ENCODE measurements at regions not wholly inside any gene's neighbourhood (a gene's known extent, or its start where the extent isn't known, plus 50 kb on each side); places are given as distances from the start of the nearest gene placed in this dataset.

DNA sequence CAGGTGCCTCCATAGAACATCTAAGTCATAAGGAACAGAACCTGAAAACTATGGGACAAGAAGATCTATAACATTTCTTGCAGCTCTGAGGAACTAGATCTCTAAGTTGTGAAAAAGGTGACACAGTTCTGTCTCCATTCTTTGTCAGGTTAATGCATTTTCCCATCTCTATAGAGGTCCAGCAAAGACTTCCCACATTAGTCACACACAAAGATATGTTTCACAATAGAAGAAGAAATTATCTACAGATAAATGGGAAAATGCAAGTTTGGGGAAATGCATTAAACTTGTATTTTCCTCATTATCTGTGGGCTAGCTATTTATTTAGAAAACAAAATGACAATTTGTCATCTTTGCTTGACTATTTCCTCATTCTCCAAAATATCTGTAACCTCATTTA is 458.6 kb upstream of the PAPPA start:
- Histone ChIP-seq H3K79me2 (ENCODE audit: low read length) (no peaks in the 10 kb centered on the region), H3K27me3 (ENCODE audit: low read length) (no peaks in the 10 kb centered on the region), H3K4me1 (ENCODE audit: low read length) (no peaks in the 10 kb centered on the region), H3K27ac (ENCODE audit: low read length) (no peak overlapping the region), H3K4me2 (ENCODE audit: low read depth, low read length, poor library complexity, severe bottlenecking) (no peak overlapping the region), H2AFZ (ENCODE audit: low read length) (no peak overlapping the region), H3K9me2 (replicated peaks; ENCODE audit: insufficient read depth, low read length) (no peaks in the 10 kb centered on the region), H3K9ac (ENCODE audit: low read length) (no peak overlapping the region), H4K20me1 (ENCODE audit: insufficient read depth, low read depth, low read length) (no peaks in the 10 kb centered on the region), H3K9me3 (ENCODE audit: low read length) (no peaks in the 10 kb centered on the region), H3K36me3 (ENCODE audit: insufficient read depth, low read length) (no peaks in the 10 kb centered on the region), H3K4me3 (ENCODE audit: low read length) (no peak overlapping the region)
- no peak for DNase-seq

DNA sequence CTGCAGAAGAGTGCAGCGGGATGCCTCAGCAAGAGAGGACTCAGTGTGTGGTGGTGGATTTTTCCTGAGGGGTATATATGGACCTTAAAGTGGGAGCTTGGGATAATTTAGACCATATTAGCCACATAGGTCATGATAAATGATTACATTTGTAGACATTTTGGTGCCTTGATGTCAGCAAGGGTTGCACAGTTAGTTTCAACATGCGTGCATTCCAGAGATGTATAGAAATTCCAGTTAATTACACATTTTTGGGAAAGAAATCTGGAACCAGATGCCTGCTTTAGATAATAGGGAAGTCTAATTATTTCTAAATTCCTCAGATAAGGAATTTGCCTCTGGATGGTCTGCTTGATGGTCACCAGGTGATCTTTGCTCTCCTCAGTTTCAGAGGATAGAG is 440.6 kb upstream of the PAPPA start:
- Histone ChIP-seq H3K27ac (ENCODE audit: low read length) (no peak overlapping the region), H3K9ac (ENCODE audit: low read length) (no peak overlapping the region), H3K4me1 (ENCODE audit: low read length) (no peaks in the 10 kb centered on the region), H4K20me1 (ENCODE audit: insufficient read depth, low read depth, low read length) (no peaks in the 10 kb centered on the region), H2AFZ (ENCODE audit: low read length) (no peak overlapping the region), H3K79me2 (ENCODE audit: low read length) (no peaks in the 10 kb centered on the region), H3K4me3 (ENCODE audit: low read length) (no peak overlapping the region), H3K36me3 (ENCODE audit: insufficient read depth, low read length) (no peaks in the 10 kb centered on the region), H3K9me3 (ENCODE audit: low read length) (no peaks in the 10 kb centered on the region), H3K27me3 (ENCODE audit: low read length) (no peaks in the 10 kb centered on the region), H3K9me2 (replicated peaks; ENCODE audit: insufficient read depth, low read length) (no peaks in the 10 kb centered on the region), H3K4me2 (ENCODE audit: low read depth, low read length, poor library complexity, severe bottlenecking) (no peak overlapping the region)
- DNase-seq = no peak

DNA sequence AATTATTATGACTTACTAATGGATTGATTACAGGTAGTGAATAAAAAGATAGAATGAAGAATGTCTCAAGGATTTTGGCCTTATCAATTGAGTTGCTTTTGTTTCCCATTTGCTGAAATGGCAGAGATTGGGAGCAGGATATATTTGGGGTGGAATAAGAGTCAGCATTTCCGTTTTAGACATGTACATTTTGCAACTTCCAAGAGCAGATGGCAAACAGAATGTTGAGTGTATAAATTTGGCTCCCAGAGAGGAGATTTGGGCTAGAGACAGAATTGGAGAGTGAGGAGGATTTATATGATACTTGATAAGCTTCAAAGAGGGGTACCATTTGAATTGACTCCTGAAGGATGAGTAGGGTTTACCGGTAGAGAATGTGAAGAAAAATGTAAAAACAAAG is 437.9 kb upstream of the PAPPA start:
- DNase-seq = no peak
- H4K20me1 ChIP-seq (ENCODE audit: insufficient read depth, low read depth, low read length) = no peaks in the 10 kb centered on the region
- no peak overlapping the region for H3K9ac ChIP-seq (ENCODE audit: low read length)
- H2AFZ ChIP-seq (ENCODE audit: low read length) = no peak overlapping the region
- no peaks in the 10 kb centered on the region for H3K27me3 ChIP-seq (ENCODE audit: low read length)
- no peaks in the 10 kb centered on the region for H3K9me2 ChIP-seq (replicated peaks; ENCODE audit: insufficient read depth, low read length)
- H3K27ac ChIP-seq (ENCODE audit: low read length) = no peak overlapping the region
- H3K36me3 ChIP-seq (ENCODE audit: insufficient read depth, low read length) = no peaks in the 10 kb centered on the region
- H3K4me1 ChIP-seq (ENCODE audit: low read length) = no peaks in the 10 kb centered on the region
- H3K79me2 ChIP-seq (ENCODE audit: low read length) = no peaks in the 10 kb centered on the region
- H3K9me3 ChIP-seq (ENCODE audit: low read length) = no peaks in the 10 kb centered on the region
- no peak overlapping the region for H3K4me3 ChIP-seq (ENCODE audit: low read length)
- H3K4me2 ChIP-seq (ENCODE audit: low read depth, low read length, poor library complexity, severe bottlenecking) = no peak overlapping the region

DNA sequence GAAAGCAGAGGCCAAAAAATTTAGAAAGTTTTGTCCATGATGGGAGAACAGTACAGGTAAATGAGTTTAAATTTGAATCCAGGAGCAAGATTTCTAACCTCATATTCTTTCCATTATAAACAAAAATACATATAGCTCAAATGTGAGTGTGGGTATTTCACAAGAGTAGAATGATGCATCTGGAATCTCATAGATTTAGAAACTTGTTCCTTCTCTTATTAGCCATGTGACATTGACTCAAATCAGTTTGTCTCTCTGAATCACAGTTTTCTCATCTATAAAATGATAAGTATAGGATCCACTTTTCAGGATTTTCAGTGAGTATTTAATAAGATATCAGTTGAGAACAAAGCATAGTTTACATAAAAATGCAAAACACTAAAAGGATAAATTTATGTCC is 436.3 kb upstream of the PAPPA start:
- H3K9me2 ChIP-seq (replicated peaks; ENCODE audit: insufficient read depth, low read length) = no peaks in the 10 kb centered on the region

DNA sequence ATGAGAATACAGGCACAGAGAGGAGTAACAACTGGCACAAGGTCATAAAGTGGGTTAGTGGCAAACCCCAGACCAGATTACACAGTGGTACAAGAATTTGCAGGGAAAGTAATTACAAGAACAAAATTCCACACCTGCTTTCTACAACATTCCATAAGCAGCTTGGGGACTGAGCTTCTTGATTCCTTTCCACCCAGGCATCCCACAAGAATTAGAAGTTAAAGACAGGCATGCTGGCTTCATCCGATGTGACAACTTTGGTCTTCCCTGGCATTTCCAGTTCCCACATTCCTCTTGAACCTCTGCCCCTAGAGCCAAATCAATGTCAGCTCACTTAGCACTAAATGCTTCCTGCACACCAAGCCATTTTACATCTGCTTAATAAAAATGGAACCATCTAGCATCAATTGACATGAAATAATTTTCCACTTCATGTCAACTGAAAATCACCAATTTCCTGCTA is 435.8 kb upstream of the PAPPA start:
- H3K4me1 ChIP-seq (ENCODE audit: low read length) = no peaks in the 10 kb centered on the region
- no peak overlapping the region for H3K4me2 ChIP-seq (ENCODE audit: low read depth, low read length, poor library complexity, severe bottlenecking)
- no peak overlapping the region for H3K27ac ChIP-seq (ENCODE audit: low read length)
- no peaks in the 10 kb centered on the region for H3K9me2 ChIP-seq (replicated peaks; ENCODE audit: insufficient read depth, low read length)
- no peaks in the 10 kb centered on the region for H3K79me2 ChIP-seq (ENCODE audit: low read length)
- no peaks in the 10 kb centered on the region for H3K36me3 ChIP-seq (ENCODE audit: insufficient read depth, low read length)
- DNase-seq = no peak
- H4K20me1 ChIP-seq (ENCODE audit: insufficient read depth, low read depth, low read length) = no peaks in the 10 kb centered on the region
- H3K9me3 ChIP-seq (ENCODE audit: low read length) = no peaks in the 10 kb centered on the region
- H3K4me3 ChIP-seq (ENCODE audit: low read length) = no peak overlapping the region
- H3K27me3 ChIP-seq (ENCODE audit: low read length) = no peaks in the 10 kb centered on the region
- H3K9ac ChIP-seq (ENCODE audit: low read length) = no peak overlapping the region
- no peak overlapping the region for H2AFZ ChIP-seq (ENCODE audit: low read length)

More for the DNA sequence above, 436.3 kb upstream of the PAPPA start:
- no peaks in the 10 kb centered on the region for H4K20me1 ChIP-seq (ENCODE audit: insufficient read depth, low read depth, low read length)
- no peaks in the 10 kb centered on the region for H3K9me3 ChIP-seq (ENCODE audit: low read length)
- H3K4me2 ChIP-seq (ENCODE audit: low read depth, low read length, poor library complexity, severe bottlenecking) = no peak overlapping the region
- no peak for DNase-seq
- no peak overlapping the region for H3K27ac ChIP-seq (ENCODE audit: low read length)
- no peaks in the 10 kb centered on the region for H3K36me3 ChIP-seq (ENCODE audit: insufficient read depth, low read length)
- no peak overlapping the region for H3K4me3 ChIP-seq (ENCODE audit: low read length)
- H3K79me2 ChIP-seq (ENCODE audit: low read length) = no peaks in the 10 kb centered on the region
- no peak overlapping the region for H2AFZ ChIP-seq (ENCODE audit: low read length)
- no peaks in the 10 kb centered on the region for H3K27me3 ChIP-seq (ENCODE audit: low read length)
- H3K9ac ChIP-seq (ENCODE audit: low read length) = no peak overlapping the region
- no peaks in the 10 kb centered on the region for H3K4me1 ChIP-seq (ENCODE audit: low read length)

DNA sequence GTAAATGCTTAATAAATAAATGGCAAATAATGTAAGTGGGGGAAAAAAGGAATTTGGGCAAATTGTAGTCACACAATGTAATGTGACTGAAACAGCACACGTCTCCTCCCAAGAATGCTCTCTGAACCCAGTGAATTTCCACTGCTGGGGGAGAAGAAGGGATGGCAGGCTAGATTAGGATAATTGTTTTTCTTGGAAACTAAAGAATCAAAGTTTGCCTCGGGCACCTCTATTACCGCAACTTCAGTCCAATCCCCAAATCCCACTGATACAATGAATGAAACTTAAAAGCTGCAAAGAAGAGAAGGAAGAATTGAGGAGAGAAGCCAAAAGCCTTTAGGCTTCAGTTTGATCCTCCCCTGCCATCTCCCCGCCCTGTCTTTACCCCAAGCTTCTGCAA is 423.2 kb upstream of the PAPPA start:
- H3K4me1 ChIP-seq (ENCODE audit: low read length) = no peaks in the 10 kb centered on the region
- no peaks in the 10 kb centered on the region for H3K36me3 ChIP-seq (ENCODE audit: insufficient read depth, low read length)
- DNase-seq = no peak
- no peaks in the 10 kb centered on the region for H3K9me3 ChIP-seq (ENCODE audit: low read length)
- no peaks in the 10 kb centered on the region for H3K9me2 ChIP-seq (replicated peaks; ENCODE audit: insufficient read depth, low read length)
- no peak overlapping the region for H3K4me3 ChIP-seq (ENCODE audit: low read length)
- no peak overlapping the region for H3K9ac ChIP-seq (ENCODE audit: low read length)
- H3K79me2 ChIP-seq (ENCODE audit: low read length) = no peaks in the 10 kb centered on the region
- H3K4me2 ChIP-seq (ENCODE audit: low read depth, low read length, poor library complexity, severe bottlenecking) = no peak overlapping the region
- no peaks in the 10 kb centered on the region for H3K27me3 ChIP-seq (ENCODE audit: low read length)
- H2AFZ ChIP-seq (ENCODE audit: low read length) = no peak overlapping the region
- H3K27ac ChIP-seq (ENCODE audit: low read length) = no peak overlapping the region
- no peaks in the 10 kb centered on the region for H4K20me1 ChIP-seq (ENCODE audit: insufficient read depth, low read depth, low read length)

DNA sequence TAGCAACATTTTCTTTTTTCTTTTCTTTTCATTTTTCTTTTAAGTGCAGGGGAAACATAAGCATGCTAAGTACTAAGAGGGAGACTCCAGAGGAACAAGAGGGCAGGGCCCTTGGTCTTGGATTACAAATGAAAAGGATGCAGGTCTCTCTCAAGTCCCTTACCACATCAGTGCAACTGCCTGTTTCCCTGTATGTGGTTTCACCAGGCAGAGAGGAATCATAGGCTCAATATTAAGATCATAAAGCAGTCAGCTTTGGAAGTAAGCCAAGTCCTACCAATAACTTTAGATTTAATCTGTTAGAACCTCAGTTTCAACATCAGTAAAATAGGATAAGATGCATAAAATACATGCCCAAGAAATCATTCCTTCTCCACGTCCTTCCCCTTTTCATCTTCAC is 422.7 kb upstream of the PAPPA start:
- Histone ChIP-seq H3K27me3 (ENCODE audit: low read length) (no peaks in the 10 kb centered on the region), H3K9ac (ENCODE audit: low read length) (no peak overlapping the region), H3K4me1 (ENCODE audit: low read length) (no peaks in the 10 kb centered on the region), H2AFZ (ENCODE audit: low read length) (no peak overlapping the region), H3K36me3 (ENCODE audit: insufficient read depth, low read length) (no peaks in the 10 kb centered on the region), H4K20me1 (ENCODE audit: insufficient read depth, low read depth, low read length) (no peaks in the 10 kb centered on the region), H3K27ac (ENCODE audit: low read length) (no peak overlapping the region), H3K4me3 (ENCODE audit: low read length) (no peak overlapping the region), H3K79me2 (ENCODE audit: low read length) (no peaks in the 10 kb centered on the region), H3K9me3 (ENCODE audit: low read length) (no peaks in the 10 kb centered on the region), H3K9me2 (replicated peaks; ENCODE audit: insufficient read depth, low read length) (no peaks in the 10 kb centered on the region), H3K4me2 (ENCODE audit: low read depth, low read length, poor library complexity, severe bottlenecking) (no peak overlapping the region)
- no peak for DNase-seq

DNA sequence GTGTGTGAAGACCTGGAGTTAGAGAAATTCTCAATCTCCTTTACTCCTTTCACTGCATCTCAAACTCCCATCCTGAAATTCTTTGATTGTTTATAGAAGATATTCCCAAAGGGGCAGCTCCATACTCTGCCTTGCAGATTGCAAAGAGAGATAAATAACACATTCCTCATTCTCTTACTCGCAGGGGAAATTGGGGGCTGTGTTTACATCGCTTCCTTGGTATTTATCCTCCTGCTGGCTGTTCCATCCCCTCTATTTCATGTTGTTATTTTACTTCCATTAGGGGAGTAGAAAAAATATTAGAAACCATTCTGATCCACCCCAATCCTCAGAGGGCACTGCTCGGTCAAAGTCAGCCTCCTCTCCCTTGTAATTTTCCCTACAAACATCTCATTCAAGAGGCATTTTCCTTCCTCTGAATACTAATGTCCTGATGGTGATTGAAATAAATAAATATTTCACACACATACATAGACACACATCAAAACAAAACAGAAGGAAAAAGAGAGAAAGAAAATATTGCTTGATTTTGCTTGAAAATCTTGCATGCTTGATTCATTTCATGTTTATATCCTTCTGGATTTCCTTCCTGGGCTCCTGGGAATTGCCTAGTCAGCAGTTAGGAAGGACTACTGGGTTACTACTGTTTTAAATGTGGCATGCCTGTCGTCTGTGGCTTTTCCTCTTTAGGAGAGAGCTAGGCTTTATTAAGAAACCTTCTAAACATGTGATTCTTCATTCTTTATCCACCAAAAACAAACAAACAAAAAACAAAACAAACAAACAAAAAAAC is 420.1 kb upstream of the PAPPA start:
- H4K20me1 ChIP-seq (ENCODE audit: insufficient read depth, low read depth, low read length) = no peaks in the 10 kb centered on the region
- no peaks in the 10 kb centered on the region for H3K9me3 ChIP-seq (ENCODE audit: low read length)
- H3K27me3 ChIP-seq (ENCODE audit: low read length) = no peaks in the 10 kb centered on the region
- no peak overlapping the region for H3K4me2 ChIP-seq (ENCODE audit: low read depth, low read length, poor library complexity, severe bottlenecking)
- no peak overlapping the region for H3K27ac ChIP-seq (ENCODE audit: low read length)
- H3K79me2 ChIP-seq (ENCODE audit: low read length) = no peaks in the 10 kb centered on the region
- no peak overlapping the region for H3K9ac ChIP-seq (ENCODE audit: low read length)
- no peaks in the 10 kb centered on the region for H3K36me3 ChIP-seq (ENCODE audit: insufficient read depth, low read length)
- no peaks in the 10 kb centered on the region for H3K4me1 ChIP-seq (ENCODE audit: low read length)
- no peak for DNase-seq
- no peak overlapping the region for H2AFZ ChIP-seq (ENCODE audit: low read length)
- H3K9me2 ChIP-seq (replicated peaks; ENCODE audit: insufficient read depth, low read length) = no peaks in the 10 kb centered on the region
- no peak overlapping the region for H3K4me3 ChIP-seq (ENCODE audit: low read length)

All from Karpas-422 (cell line).